Left ventricle myocardium inferior (tissue), 1 donor: ENCODE measurements at regions not wholly inside any gene's neighbourhood (a gene's known extent, or its start where the extent isn't known, plus 50 kb on each side); places are given as distances from the start of the nearest gene placed in this dataset.

Experiments
- DNase-seq: peaks from one replicate; pipeline ENCODE4 v3.0.0-alpha.2; 2020
- H3K27ac ChIP-seq: fragments of 200-600 bp; replicated peaks from 2 replicates; pipeline ENCODE4 v1.8.0; 2021
- H3K27me3 ChIP-seq: fragments of 200-600 bp; 2 replicates; pipeline ENCODE4 v1.8.0; 2021; ENCODE audit warnings: low read depth
- H3K36me3 ChIP-seq: fragments of 200-600 bp; 2 replicates; pipeline ENCODE4 v1.8.0; 2021
- H3K4me1 ChIP-seq: fragments of 200-600 bp; 2 replicates; pipeline ENCODE4 v1.8.0; 2021
- H3K4me3 ChIP-seq: fragments of 200-600 bp; 2 replicates; pipeline ENCODE4 v1.8.0; 2021; ENCODE audit warnings: mild to moderate bottlenecking, moderate library complexity
- H3K9me3 ChIP-seq: fragments of 200-600 bp; replicated peaks from 2 replicates; pipeline ENCODE4 v1.8.0; 2021
- CTCF ChIP-seq: fragments of 200-600 bp; IDR thresholded peaks from 2 replicates; pipeline ENCODE4 v1.8.0; 2021; ENCODE audit warnings: antibody characterized with exemption, mild to moderate bottlenecking, borderline replicate concordance
- intact Hi-C: fragments of 100-400 bp; cut with micrococcal nuclease; formaldehyde crosslinking; loops from one replicate; pipeline ENCODE4 v1.11.0; 2022
- donor health status: DM: no; HTN: yes; CAD: no; lungs with severe emphysema.

GRCh38 chr2:107684421-107684820 is 142.3 kb upstream of the RGPD4 start:
- intact Hi-C loops, result no loop called here
- no peaks in the 10 kb centered on the region for H3K36me3 ChIP-seq
- no peaks in the 10 kb centered on the region for H3K9me3 ChIP-seq
- H3K4me1 ChIP-seq, result no peaks in the 10 kb centered on the region
- DNase-seq, result no peak
- no peak for TF ChIP-seq CTCF
- H3K4me3 ChIP-seq, result no peak overlapping the region
- H3K27me3 ChIP-seq, result no peaks in the 10 kb centered on the region
- no peak overlapping the region for H3K27ac ChIP-seq

GRCh38 chr2:107685421-107685986 is 141.2 kb upstream of the RGPD4 start:
- intact Hi-C loops, result no loop called here
- Histone ChIP-seq H3K4me1 (no peaks in the 10 kb centered on the region), H3K9me3 (no peaks in the 10 kb centered on the region), H3K4me3 (no peak overlapping the region), H3K27ac (no peak overlapping the region), H3K27me3 (no peaks in the 10 kb centered on the region), H3K36me3 (no peaks in the 10 kb centered on the region)
- TF ChIP-seq CTCF, result no peak
- no peak for DNase-seq

DNA sequence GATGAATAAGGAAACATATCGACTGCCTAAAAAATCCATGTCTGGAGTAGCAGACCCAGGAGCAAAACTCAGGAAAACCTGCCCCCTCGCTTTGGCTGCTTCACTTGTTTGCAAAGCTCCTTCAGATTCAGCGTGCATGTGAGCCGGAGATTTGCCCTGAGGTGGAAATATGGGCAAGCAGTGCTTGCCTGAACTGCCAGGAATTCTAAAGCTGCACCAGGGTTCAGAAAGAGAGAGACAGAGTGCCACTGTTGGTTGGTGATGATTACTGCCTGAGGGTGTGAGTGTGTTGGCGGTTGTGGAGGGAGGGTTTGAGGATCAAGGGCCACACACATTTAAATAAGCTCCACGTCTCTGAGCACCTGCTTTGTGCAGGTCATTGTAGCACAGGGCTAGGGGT is 139.6 kb upstream of the RGPD4 start:
- no peaks in the 10 kb centered on the region for H3K9me3 ChIP-seq
- no peak overlapping the region for H3K27ac ChIP-seq
- no peak for DNase-seq
- no peaks in the 10 kb centered on the region for H3K27me3 ChIP-seq
- H3K4me3 ChIP-seq, result no peak overlapping the region
- intact Hi-C loops, result no loop called here
- TF ChIP-seq CTCF, result no peak
- no peaks in the 10 kb centered on the region for H3K36me3 ChIP-seq
- H3K4me1 ChIP-seq, result no peaks in the 10 kb centered on the region

DNA sequence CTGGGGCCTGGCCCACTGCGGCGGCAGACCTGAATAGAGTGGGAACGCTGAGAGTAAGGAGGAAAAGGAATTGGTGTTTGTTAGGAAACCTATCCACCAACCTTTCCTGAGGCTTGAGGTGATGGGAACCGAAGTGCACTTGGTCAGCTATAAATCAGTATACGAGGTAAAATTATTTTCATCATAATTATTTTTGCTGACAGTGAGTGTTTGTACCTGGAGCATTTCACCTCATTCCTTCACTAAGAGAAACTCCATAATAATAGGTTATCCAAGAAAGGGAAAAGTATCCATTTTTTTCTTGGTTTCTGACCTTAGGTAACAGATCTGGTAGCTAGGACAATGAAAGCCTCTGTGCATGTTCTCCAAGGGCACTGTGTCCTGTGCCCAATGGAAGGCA is 138.6 kb upstream of the RGPD4 start:
- intact Hi-C loops, result no loop called here
- no peak for TF ChIP-seq CTCF
- Histone ChIP-seq H3K27me3 (no peaks in the 10 kb centered on the region), H3K4me3 (no peak overlapping the region), H3K9me3 (no peaks in the 10 kb centered on the region), H3K4me1 (no peaks in the 10 kb centered on the region), H3K36me3 (no peaks in the 10 kb centered on the region), H3K27ac (no peak overlapping the region)
- no peak for DNase-seq

DNA sequence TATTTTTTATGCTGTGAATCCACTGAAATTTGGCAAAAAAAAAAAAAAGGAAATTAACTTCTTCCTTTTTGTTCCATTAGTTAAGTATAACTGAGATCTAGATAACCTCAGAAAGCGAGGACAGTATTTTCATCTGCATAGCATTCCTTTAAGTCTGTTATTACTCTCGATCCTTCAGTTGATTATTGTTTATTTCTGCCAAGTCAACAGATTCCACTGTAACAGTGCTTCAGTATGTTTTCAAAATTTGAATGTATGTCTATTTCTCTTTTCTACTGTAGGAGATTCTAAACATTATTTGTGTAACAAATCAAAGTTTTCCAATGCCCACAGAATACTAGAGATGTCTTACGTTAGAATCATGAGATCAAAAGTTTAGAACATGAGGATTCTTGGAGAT is 133.1 kb upstream of the RGPD4 start:
- no peak overlapping the region for H3K27ac ChIP-seq
- no peak for DNase-seq
- intact Hi-C loops, result no loop called here

More for the DNA sequence above, 133.1 kb upstream of the RGPD4 start:
- Histone ChIP-seq H3K4me3 (no peak overlapping the region), H3K27me3 (no peaks in the 10 kb centered on the region), H3K36me3 (no peaks in the 10 kb centered on the region), H3K4me1 (no peaks in the 10 kb centered on the region), H3K9me3 (no peaks in the 10 kb centered on the region)
- TF ChIP-seq CTCF, result no peak
